Nephron (organoid): ENCODE measurements at regions not wholly inside any gene's neighbourhood (a gene's known extent, or its start where the extent isn't known, plus 50 kb on each side); places are given as distances from the start of the nearest gene placed in this dataset.

Experiments
- H3K27ac Mint-ChIP-seq, 3 experiments: 2 replicates each; pipeline ENCODE4 v1.8.0; 2020; ENCODE audit warnings: mixed read lengths in 3 of 3, mild to moderate bottlenecking in 2 of 3, moderate library complexity in 1 of 3
- H3K27me3 Mint-ChIP-seq: 2 replicates; pipeline ENCODE4 v1.8.0; 2021; ENCODE audit warnings: low read depth, mild to moderate bottlenecking, moderate library complexity, mixed read lengths
- H3K36me3 Mint-ChIP-seq: 2 replicates; pipeline ENCODE4 v1.8.0; 2020; ENCODE audit warnings: low read depth, mixed read lengths
- H3K4me1 Mint-ChIP-seq: 2 replicates; pipeline ENCODE4 v1.8.0; 2020; ENCODE audit warnings: mixed read lengths
- H3K4me3 Mint-ChIP-seq, 3 experiments: 2 replicates each; pipeline ENCODE4 v1.8.0; 2020; ENCODE audit warnings: mild to moderate bottlenecking in 3 of 3, mixed read lengths in 3 of 3, moderate library complexity in 2 of 3
- H3K9me3 Mint-ChIP-seq: 2 replicates; pipeline ENCODE4 v1.8.0; 2020; ENCODE audit warnings: mixed read lengths
- CTCF ChIP-seq, 3 experiments: fragments of 200-600 bp; sonication (generic); IDR thresholded peaks; one replicate each; pipeline ENCODE4 v1.5.0; 2021; ENCODE audit warnings: antibody characterized with exemption in 3 of 3; ENCODE audit not compliant: unreplicated experiment in 3 of 3

GRCh38 chr21:20645344-20645743 is 352.9 kb upstream of the NCAM2 start:
- H3K36me3 Mint-ChIP-seq, result no peaks in the 10 kb centered on the region

GRCh38 chr21:20646431-20647165 is 351.6 kb upstream of the NCAM2 start:
- no peak overlapping the region for H3K4me3 Mint-ChIP-seq
- TF ChIP-seq CTCF (IDR thresholded peaks at IDR 0.05; ENCODE audit: unreplicated experiment in 3 of 3), result no peak
- no peaks in the 10 kb centered on the region for H3K9me3 Mint-ChIP-seq
- H3K4me1 Mint-ChIP-seq, result no peaks in the 10 kb centered on the region
- no peaks in the 10 kb centered on the region for H3K27me3 Mint-ChIP-seq
- no peaks in the 10 kb centered on the region for H3K36me3 Mint-ChIP-seq
- no peak overlapping the region for H3K27ac Mint-ChIP-seq

More at GRCh38 chr21:20645344-20645743, 352.9 kb upstream of the NCAM2 start:
- Mint-ChIP-seq H3K27me3 (no peaks in the 10 kb centered on the region), H3K4me1 (no peaks in the 10 kb centered on the region), H3K27ac (no peak overlapping the region), H3K4me3 (no peak overlapping the region), H3K9me3 (no peaks in the 10 kb centered on the region)
- no peak for TF ChIP-seq CTCF (IDR thresholded peaks at IDR 0.05; ENCODE audit: unreplicated experiment in 3 of 3)

- Mint-ChIP-seq H3K9me3 (no peaks in the 10 kb centered on the region), H3K4me3 (no peak overlapping the region), H3K27me3 (no peaks in the 10 kb centered on the region), H3K4me1 (no peaks in the 10 kb centered on the region), H3K27ac (no peak overlapping the region), H3K36me3 (no peaks in the 10 kb centered on the region)
- TF ChIP-seq CTCF (IDR thresholded peaks at IDR 0.05; ENCODE audit: unreplicated experiment in 3 of 3), result no peak
Observed at GRCh38 chr21:20647607-20648006, 350.6 kb upstream of the NCAM2 start.

GRCh38 chr21:20649231-20649630 is 349.0 kb upstream of the NCAM2 start:
- no peak overlapping the region for H3K4me3 Mint-ChIP-seq
- no peaks in the 10 kb centered on the region for H3K27me3 Mint-ChIP-seq
- no peaks in the 10 kb centered on the region for H3K9me3 Mint-ChIP-seq
- no peak overlapping the region for H3K27ac Mint-ChIP-seq
- no peaks in the 10 kb centered on the region for H3K36me3 Mint-ChIP-seq
- no peak for TF ChIP-seq CTCF (IDR thresholded peaks at IDR 0.05; ENCODE audit: unreplicated experiment in 3 of 3)
- no peaks in the 10 kb centered on the region for H3K4me1 Mint-ChIP-seq

GRCh38 chr21:20652846-20653245 is 345.4 kb upstream of the NCAM2 start:
- no peaks in the 10 kb centered on the region for H3K36me3 Mint-ChIP-seq
- no peaks in the 10 kb centered on the region for H3K4me1 Mint-ChIP-seq
- H3K9me3 Mint-ChIP-seq, result no peaks in the 10 kb centered on the region
- H3K27me3 Mint-ChIP-seq, result no peaks in the 10 kb centered on the region
- no peak overlapping the region for H3K27ac Mint-ChIP-seq
- H3K4me3 Mint-ChIP-seq, result no peak overlapping the region
- TF ChIP-seq CTCF (IDR thresholded peaks at IDR 0.05; ENCODE audit: unreplicated experiment in 3 of 3), result no peak

GRCh38 chr21:20661246-20661645 is 337.0 kb upstream of the NCAM2 start:
- H3K4me1 Mint-ChIP-seq, result no peaks in the 10 kb centered on the region
- no peak for TF ChIP-seq CTCF (IDR thresholded peaks at IDR 0.05; ENCODE audit: unreplicated experiment in 3 of 3)
- no peaks in the 10 kb centered on the region for H3K9me3 Mint-ChIP-seq
- H3K4me3 Mint-ChIP-seq, result no peak overlapping the region
- H3K36me3 Mint-ChIP-seq, result no peaks in the 10 kb centered on the region
- H3K27ac Mint-ChIP-seq, result no peak overlapping the region
- no peaks in the 10 kb centered on the region for H3K27me3 Mint-ChIP-seq
